ENCODE measurements at regions not wholly inside any gene's neighbourhood (a gene's known extent, or its start where the extent isn't known, plus 50 kb on each side); places are given as distances from the start of the nearest gene placed in this dataset.

- DNase-seq (ENCODE audit: low read depth, low spot score) = no peak
These were observed 56.2 kb upstream of the PEX5L start for GRCh38 chr3:180092889-180093288.

DNA sequence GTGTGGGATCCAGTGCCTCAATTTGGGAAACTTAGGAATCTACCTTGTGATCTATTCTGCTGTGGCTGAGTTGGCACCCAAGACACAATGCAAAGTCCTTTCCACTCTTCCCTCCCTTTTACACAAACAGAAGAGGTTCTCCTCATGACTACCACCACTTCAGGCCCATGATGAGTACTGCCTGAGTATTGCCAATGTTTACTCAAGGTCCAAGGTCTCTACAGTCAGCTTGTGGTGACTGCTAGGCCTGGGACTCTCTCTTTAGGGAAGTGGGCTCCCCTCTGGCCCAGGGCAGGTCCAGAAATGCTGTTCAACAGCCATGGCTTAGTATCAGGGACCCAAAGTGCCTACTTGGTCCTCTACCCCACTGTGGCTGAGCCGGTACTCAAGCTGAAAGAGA, 56.8 kb upstream of the PEX5L start:
- no peak for DNase-seq (ENCODE audit: low read depth, low spot score)

- DNase-seq (ENCODE audit: low read depth, low spot score) = no peak
These were observed 60.9 kb upstream of the PEX5L start for GRCh38 chr3:180097626-180098025.

DNA sequence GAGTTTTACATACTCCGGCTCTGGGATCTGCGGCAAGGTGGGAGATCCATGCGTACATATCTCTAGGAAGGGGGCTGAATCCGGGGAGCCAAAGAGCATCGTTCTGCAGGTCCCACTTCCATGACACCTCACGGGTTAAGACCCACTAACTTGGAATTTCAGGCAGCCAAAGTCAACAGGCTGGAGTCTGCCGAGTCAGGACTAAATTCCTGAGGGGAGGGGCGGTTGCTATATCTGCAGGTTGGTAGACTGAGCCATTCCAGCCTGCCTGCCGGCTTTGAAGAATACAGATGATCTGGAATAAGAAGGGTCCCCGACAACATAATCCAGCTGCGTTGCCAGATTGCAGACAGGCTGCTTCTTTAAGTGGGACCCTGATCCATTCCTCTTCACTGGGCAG, 65.4 kb upstream of the PEX5L start:
- no peak for DNase-seq (ENCODE audit: low read depth, low spot score)

- no peak for DNase-seq (ENCODE audit: low read depth, low spot score)
These were observed 65.9 kb upstream of the PEX5L start for GRCh38 chr3:180102604-180103003.

- no peak for DNase-seq (ENCODE audit: low read depth, low spot score)
These were observed 79.5 kb upstream of the PEX5L start for GRCh38 chr3:180116203-180116602.

DNA sequence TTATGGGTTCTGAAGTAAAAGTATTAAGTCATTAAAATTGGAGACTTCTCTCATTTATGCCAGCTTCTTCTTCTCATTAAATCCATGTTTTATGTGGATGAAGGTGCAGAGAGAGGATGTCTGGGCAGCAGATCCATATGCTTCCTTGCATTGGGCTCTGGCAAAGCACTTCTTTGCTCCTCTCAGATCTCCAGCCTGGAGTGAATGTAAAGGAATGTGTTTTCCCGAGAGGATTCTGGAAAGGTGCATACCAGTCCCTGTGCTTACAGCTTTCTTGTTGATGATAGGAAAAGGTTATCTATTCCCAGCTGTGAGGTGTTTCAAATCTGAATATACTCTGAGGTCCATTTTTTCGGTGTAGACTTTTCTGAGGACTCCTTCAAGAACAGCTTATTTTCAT, 79.9 kb upstream of the PEX5L start:
- no peak for DNase-seq (ENCODE audit: low read depth, low spot score)

DNA sequence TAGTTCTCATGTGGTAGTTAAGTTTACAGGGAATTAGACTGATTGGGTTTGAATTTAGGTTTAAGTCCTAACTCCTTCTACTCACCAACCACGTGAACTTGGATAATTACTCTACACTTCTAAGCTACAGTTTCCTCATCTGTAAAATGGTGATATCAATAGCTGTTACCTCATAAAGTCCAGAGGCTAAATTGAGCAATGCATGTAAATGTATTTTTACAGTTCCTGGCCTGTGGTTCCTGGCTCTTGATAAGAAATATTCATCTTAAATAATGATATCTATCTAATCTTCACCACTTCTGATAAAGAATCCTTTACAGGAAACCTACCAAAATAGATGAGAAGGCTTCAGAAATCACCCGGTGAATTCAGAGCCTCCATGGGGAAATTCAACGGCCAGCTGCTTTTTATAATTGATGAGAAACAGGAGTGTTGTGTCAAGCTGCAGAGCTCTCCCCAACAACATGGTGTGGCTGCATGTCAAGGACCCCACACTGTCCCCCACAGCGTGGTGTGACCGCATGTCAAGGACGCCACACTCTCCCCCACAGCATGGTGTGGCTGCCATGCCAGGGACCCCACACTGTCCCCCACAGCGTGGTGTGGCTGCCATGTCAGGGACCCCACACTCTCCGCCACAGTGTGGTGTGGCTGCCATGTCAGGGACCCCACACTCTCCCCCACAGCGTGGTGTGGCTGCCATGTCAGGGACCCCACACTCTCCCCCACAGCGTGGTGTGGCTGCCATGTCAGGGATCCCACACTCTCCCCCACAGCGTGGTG, 80.8 kb upstream of the PEX5L start:
- no peak for DNase-seq (ENCODE audit: low read depth, low spot score)

- no peak for DNase-seq (ENCODE audit: low read depth, low spot score)
These were observed 82.8 kb upstream of the PEX5L start for GRCh38 chr3:180119567-180119966.

GRCh38 chr3:180123928-180124327, 87.2 kb upstream of the PEX5L start:
- DNase-seq (ENCODE audit: low read depth, low spot score) = no peak

DNA sequence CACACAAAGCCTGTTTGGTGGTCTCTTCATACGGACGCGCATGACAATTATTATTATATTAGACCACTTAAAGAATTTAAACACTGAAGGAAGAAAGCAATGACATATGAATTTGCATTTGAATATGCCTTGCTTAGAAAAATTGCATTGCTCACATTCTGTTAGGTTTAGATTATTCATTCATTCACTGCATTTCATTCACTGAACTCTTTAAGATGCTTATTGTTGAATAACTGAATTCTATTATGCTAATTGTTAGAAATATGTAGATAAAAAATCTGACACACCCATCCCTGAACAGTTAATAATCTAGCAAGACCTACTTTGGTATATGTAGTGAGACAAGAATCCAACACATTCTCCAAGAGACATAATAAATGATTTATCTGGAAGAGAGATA, 94.4 kb upstream of the PEX5L start:
- DNase-seq (ENCODE audit: low read depth, low spot score) = no peak

- no peak for DNase-seq (ENCODE audit: low read depth, low spot score)
These were observed 98.4 kb upstream of the PEX5L start for GRCh38 chr3:180135101-180135500.

- no peak for DNase-seq (ENCODE audit: low read depth, low spot score)
These were observed 102.1 kb upstream of the PEX5L start for GRCh38 chr3:180138871-180139270.

GRCh38 chr3:180142041-180142440, 105.3 kb upstream of the PEX5L start:
- no peak for DNase-seq (ENCODE audit: low read depth, low spot score)

DNA sequence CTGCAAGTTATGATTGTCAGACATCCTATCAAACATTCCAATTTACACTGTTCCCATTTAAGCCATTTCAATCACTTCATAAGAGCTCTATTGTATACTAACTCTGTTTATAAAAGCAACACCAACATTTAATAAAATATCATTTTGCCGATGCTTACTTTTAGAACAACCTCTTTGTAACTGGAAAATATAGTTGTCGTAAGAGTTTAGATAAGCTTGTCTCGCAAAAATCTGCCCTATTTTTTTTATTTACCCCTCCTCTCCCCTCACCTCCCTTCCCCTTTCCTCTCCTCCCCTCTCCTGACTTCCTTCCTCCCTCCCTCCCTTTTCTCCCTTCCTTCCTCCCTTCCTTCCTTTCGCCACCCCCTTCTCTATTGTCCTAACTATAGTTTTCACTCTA, 105.7 kb upstream of the PEX5L start:
- DNase-seq (ENCODE audit: low read depth, low spot score) = no peak

- no peak for DNase-seq (ENCODE audit: low read depth, low spot score)
These were observed 125.0 kb upstream of the PEX5L start for GRCh38 chr3:180161770-180162169.

DNA sequence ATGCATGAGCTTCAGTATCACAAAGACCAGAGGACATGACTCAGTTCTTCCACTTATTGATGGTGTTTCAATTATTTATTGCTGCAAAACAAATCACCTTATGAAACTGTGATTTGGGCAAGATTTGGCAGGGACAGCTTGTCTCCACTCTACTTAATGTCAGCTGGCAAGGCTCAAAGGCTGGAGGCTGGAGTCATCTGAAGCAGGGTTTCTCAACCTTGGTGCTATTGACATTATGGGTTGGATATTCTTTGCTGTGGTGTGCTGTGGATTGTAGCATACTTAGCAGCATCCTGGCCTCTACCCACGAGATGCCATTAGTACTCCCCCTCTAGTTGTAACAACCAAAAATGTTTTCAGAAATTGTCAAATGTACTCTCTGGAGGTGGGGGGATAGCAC, 138.8 kb upstream of the PEX5L start:
- no peak for DNase-seq (ENCODE audit: low read depth, low spot score)

- no peak for DNase-seq (ENCODE audit: low read depth, low spot score)
These were observed 139.3 kb upstream of the PEX5L start for GRCh38 chr3:180176059-180176458.

GRCh38 chr3:180177255-180177654, 140.5 kb upstream of the PEX5L start:
- no peak for DNase-seq (ENCODE audit: low read depth, low spot score)

GRCh38 chr3:180179562-180179961, 142.8 kb upstream of the PEX5L start:
- no peak for DNase-seq (ENCODE audit: low read depth, low spot score)

GRCh38 chr3:180180795-180181194, 144.1 kb upstream of the PEX5L start:
- DNase-seq (ENCODE audit: low read depth, low spot score) = no peak

DNA sequence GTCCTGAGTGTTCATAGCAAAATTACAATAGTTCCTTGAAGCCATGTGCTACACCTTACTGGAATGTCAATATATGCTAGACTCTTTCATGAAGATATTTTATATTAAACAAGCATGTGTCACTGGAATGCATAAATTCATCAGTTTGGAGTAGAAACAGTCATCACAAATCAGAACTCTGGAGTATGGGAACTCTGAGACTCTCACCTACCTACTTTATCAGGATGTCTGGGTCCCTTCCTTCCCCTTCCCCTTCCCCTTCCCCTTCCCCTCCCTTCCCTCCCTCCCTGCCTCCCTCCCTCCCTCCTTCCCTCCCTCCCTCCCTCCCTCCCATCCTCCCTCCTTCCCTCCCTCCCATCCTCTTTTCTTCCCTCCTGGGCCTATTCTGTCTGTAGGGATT, 144.7 kb upstream of the PEX5L start:
- DNase-seq (ENCODE audit: low read depth, low spot score) = no peak

DNA sequence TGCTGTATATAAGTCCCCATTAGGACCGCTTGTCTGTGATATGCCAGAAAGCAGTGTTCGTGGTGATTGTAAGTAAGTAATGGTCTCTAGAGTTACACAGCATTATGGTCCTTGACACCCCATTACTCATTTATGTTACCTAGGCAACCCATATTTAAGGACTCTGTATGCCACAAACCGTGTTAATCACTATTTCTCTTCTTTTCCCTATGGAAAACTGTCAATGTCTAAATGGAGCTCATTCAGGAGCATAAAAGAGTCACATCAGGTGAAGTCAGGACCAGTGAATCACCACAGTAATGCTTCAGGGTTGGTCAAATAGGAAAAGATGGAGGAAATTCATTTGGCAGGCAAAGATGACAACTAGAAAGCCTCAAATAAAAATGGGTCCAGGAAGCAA, 146.6 kb upstream of the PEX5L start:
- DNase-seq (ENCODE audit: low read depth, low spot score) = no peak

DNA sequence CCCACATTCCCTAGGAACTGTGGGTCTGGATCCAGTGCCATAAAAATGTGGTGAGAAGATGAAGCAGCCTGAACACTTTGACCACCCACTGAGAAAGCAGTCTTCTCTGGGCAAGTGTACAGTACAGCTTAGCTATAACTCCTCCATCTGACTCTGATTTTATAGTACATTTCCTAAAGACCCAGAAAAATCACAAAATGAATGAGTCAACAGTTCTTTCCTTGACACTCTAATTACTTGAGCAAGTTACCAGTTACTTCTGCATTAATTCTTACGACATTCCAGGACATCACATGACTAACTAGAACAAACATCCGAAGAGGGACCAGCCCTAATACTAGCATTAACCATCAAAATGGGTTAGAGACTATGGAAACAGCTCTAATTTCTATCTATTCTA, 148.1 kb upstream of the PEX5L start:
- no peak for DNase-seq (ENCODE audit: low read depth, low spot score)
